H9 (cell line): ENCODE measurements at regions not wholly inside any gene's neighbourhood (a gene's known extent, or its start where the extent isn't known, plus 50 kb on each side); places are given as distances from the start of the nearest gene placed in this dataset.

Experiments used
- DNase-seq: peaks from one replicate; pipeline ENCODE4 v3.0.0-alpha.2; 2017
- H2AFZ ChIP-seq: one replicate; pipeline ENCODE4 v1.6.1; 2013; ENCODE audit warnings: mild to moderate bottlenecking, low read length, control low read depth, moderate library complexity
- H2AK5ac ChIP-seq: 2 replicates; pipeline ENCODE4 v1.6.1; 2013; ENCODE audit warnings: low read length, control low read depth, mixed read lengths; ENCODE audit not compliant: insufficient read length
- H2BK120ac ChIP-seq: one replicate; pipeline ENCODE4 v1.6.1; 2013; ENCODE audit warnings: low read depth, mild to moderate bottlenecking, low read length, control low read depth, inconsistent platforms; ENCODE audit not compliant: poor library complexity, severe bottlenecking
- H2BK12ac ChIP-seq: 2 replicates; pipeline ENCODE4 v1.6.1; 2013; ENCODE audit warnings: low read length, control low read depth, mixed read lengths, low read depth; ENCODE audit not compliant: insufficient read length
- H2BK15ac ChIP-seq: 2 replicates; pipeline ENCODE4 v1.6.1; 2013; ENCODE audit warnings: low read depth, low read length, control low read depth
- H2BK20ac ChIP-seq: one replicate; pipeline ENCODE4 v1.6.1; 2013; ENCODE audit warnings: low read depth, mild to moderate bottlenecking, low read length, control low read depth, inconsistent platforms; ENCODE audit not compliant: poor library complexity, severe bottlenecking
- H2BK5ac ChIP-seq: 2 replicates; pipeline ENCODE4 v1.6.1; 2013; ENCODE audit warnings: low read length, control low read depth, mixed read lengths; ENCODE audit not compliant: insufficient read length
- H3K14ac ChIP-seq: 2 replicates; pipeline ENCODE4 v1.6.1; 2013; ENCODE audit warnings: low read length, control low read depth; ENCODE audit not compliant: insufficient read depth
- H3K18ac ChIP-seq: 2 replicates; pipeline ENCODE4 v1.6.1; 2013; ENCODE audit warnings: low read depth, mild to moderate bottlenecking, mixed read lengths, low read length, control low read depth; ENCODE audit not compliant: insufficient read length
- H3K23ac ChIP-seq: 2 replicates; pipeline ENCODE4 v1.6.1; 2013; ENCODE audit warnings: low read length, control low read depth, mixed read lengths, low read depth; ENCODE audit not compliant: insufficient read length
- H3K23me2 ChIP-seq: 2 replicates; pipeline ENCODE4 v1.6.1; 2013; ENCODE audit warnings: low read depth, mild to moderate bottlenecking, mixed read lengths, low read length, control low read depth; ENCODE audit not compliant: insufficient read length, poor library complexity, severe bottlenecking
- H3K27ac ChIP-seq: 2 replicates; pipeline ENCODE4 v1.5.1; 2013; ENCODE audit warnings: low read length, control low read depth, mixed read lengths, low read depth; ENCODE audit not compliant: insufficient read length
- H3K27me3 ChIP-seq: 2 replicates; pipeline ENCODE4 v1.6.1; 2013; ENCODE audit warnings: low read length, control low read depth, inconsistent platforms; ENCODE audit not compliant: insufficient read depth
- H3K4ac ChIP-seq: 2 replicates; pipeline ENCODE4 v1.6.1; 2013; ENCODE audit warnings: low read depth, mild to moderate bottlenecking, control low read depth, inconsistent platforms, low read length, moderate library complexity
- H3K4me1 ChIP-seq: 2 replicates; pipeline ENCODE4 v1.6.1; 2013; ENCODE audit warnings: low read length, control low read depth, inconsistent platforms; ENCODE audit not compliant: insufficient read depth
- H3K4me2 ChIP-seq: 2 replicates; pipeline ENCODE4 v1.6.1; 2013; ENCODE audit warnings: low read length, control low read depth, mixed read lengths; ENCODE audit not compliant: insufficient read length, insufficient read depth
- H3K56ac ChIP-seq: 2 replicates; pipeline ENCODE4 v1.6.1; 2013; ENCODE audit warnings: low read depth, mild to moderate bottlenecking, mixed read lengths, low read length, control low read depth; ENCODE audit not compliant: insufficient read length
- H3K79me1 ChIP-seq: 2 replicates; pipeline ENCODE4 v1.6.1; 2013; ENCODE audit warnings: low read depth, mild to moderate bottlenecking, moderate library complexity, low read length, control low read depth, inconsistent platforms; ENCODE audit not compliant: insufficient read depth, poor library complexity, severe bottlenecking
- H3K79me2 ChIP-seq: 2 replicates; pipeline ENCODE4 v1.6.1; 2013; ENCODE audit warnings: low read length, control low read depth, inconsistent platforms; ENCODE audit not compliant: insufficient read depth
- H3K9ac ChIP-seq: 2 replicates; pipeline ENCODE4 v1.6.1; 2013; ENCODE audit warnings: low read length, control low read depth, mixed read lengths; ENCODE audit not compliant: insufficient read length; ENCODE audit errors: extremely low read depth
- H3K9me3 ChIP-seq: one replicate; pipeline ENCODE4 v1.6.1; 2013; ENCODE audit warnings: low read depth, low read length, inconsistent platforms; ENCODE audit not compliant: control insufficient read depth
- H3T11ph ChIP-seq: one replicate; pipeline ENCODE4 v1.6.1; 2013; ENCODE audit warnings: mild to moderate bottlenecking, low read length, control low read depth, inconsistent platforms
- H4K20me1 ChIP-seq: one replicate; pipeline ENCODE4 v1.6.1; 2013; ENCODE audit not compliant: control insufficient read depth, insufficient read length, insufficient read depth
- H4K5ac ChIP-seq: 2 replicates; pipeline ENCODE4 v1.6.1; 2013; ENCODE audit warnings: low read depth, mild to moderate bottlenecking, mixed read lengths, low read length, control low read depth; ENCODE audit not compliant: insufficient read length
- H4K8ac ChIP-seq: replicated peaks from 2 replicates; pipeline ENCODE4 v1.6.1; 2013; ENCODE audit warnings: low read length, control low read depth, mixed read lengths, low read depth; ENCODE audit not compliant: insufficient read length
- H4K91ac ChIP-seq: 2 replicates; pipeline ENCODE4 v1.6.1; 2013; ENCODE audit warnings: low read depth, mild to moderate bottlenecking, moderate library complexity, mixed read lengths, low read length, control low read depth; ENCODE audit not compliant: insufficient read length
- H3K27ac Mint-ChIP-seq, 3 experiments: 2 replicates in 2 of 3; 3 replicates in 1 of 3; pipeline ENCODE4 v1.8.0; 2020 to 2021; ENCODE audit warnings: mixed read lengths in 3 of 3, mild to moderate bottlenecking in 1 of 3, moderate library complexity in 1 of 3
- H3K27me3 Mint-ChIP-seq: 2 replicates; pipeline ENCODE4 v1.8.0; 2021; ENCODE audit warnings: low read depth, mild to moderate bottlenecking, moderate library complexity, mixed read lengths
- H3K36me3 Mint-ChIP-seq, 3 experiments: 2 replicates in 2 of 3; 3 replicates in 1 of 3; pipeline ENCODE4 v1.8.0; 2020 to 2021; ENCODE audit warnings: low read depth in 3 of 3, mixed read lengths in 3 of 3; ENCODE audit not compliant: insufficient read depth in 1 of 3
- H3K4me1 Mint-ChIP-seq, 2 experiments: 2 replicates each; pipeline ENCODE4 v1.8.0; 2020; ENCODE audit warnings: mixed read lengths in 2 of 2
- H3K4me3 Mint-ChIP-seq, 2 experiments: 2 replicates in 1 of 2; 3 replicates in 1 of 2; pipeline ENCODE4 v1.8.0; 2020 to 2021; ENCODE audit warnings: mild to moderate bottlenecking in 2 of 2, mixed read lengths in 2 of 2, moderate library complexity in 1 of 2
- H3K9me3 Mint-ChIP-seq, 2 experiments: 2 replicates in 1 of 2; 3 replicates in 1 of 2; pipeline ENCODE4 v1.8.0; 2020; ENCODE audit warnings: mild to moderate bottlenecking in 2 of 2, mixed read lengths in 2 of 2, moderate library complexity in 1 of 2
- CTCF ChIP-seq: fragments of 200-600 bp; sonication (generic); conservative IDR thresholded peaks from 3 replicates; pipeline ENCODE4 v1.8.0; 2021; ENCODE audit warnings: antibody characterized with exemption, mild to moderate bottlenecking
- WGBS: extraction: QIAGEN DNeasy Blood & Tissue Kit; methylation state at CpG from one replicate; pipeline ENCODE4 v1.1.7; 2013; ENCODE audit warnings: missing lambda C conversion rate, low lambda C conversion rate, mixed read lengths; ENCODE audit not compliant: insufficient read length; ENCODE audit errors: extremely low coverage; 5-methylcytosine and 5-hydroxymethylcytosine counted together

- Histone ChIP-seq H3K14ac (no peak overlapping the region), H4K5ac (no peak overlapping the region), H3K4me1 (0 out of 2 replicates have a peak, but pooled peaks cover 2% of the 10 kb centered on the region), H3K9ac (no peak overlapping the region), H4K8ac (no peak overlapping the region), H3T11ph (no peak overlapping the region), H3K27me3 (no peaks in the 10 kb centered on the region), H2BK120ac (no peak overlapping the region), H2AFZ (no peak overlapping the region), H2BK5ac (no peak overlapping the region), H3K79me2 (no peaks in the 10 kb centered on the region), H3K56ac (no peak overlapping the region), H3K23ac (no peak overlapping the region), H2BK15ac (no peak overlapping the region), H3K23me2 (no peaks in the 10 kb centered on the region), H3K18ac (no peak overlapping the region), H3K27ac (no peak overlapping the region), H2AK5ac (no peak overlapping the region), H3K4me2 (no peak overlapping the region), H3K4ac (no peak overlapping the region), H3K79me1 (no peaks in the 10 kb centered on the region), H4K20me1 (no peaks in the 10 kb centered on the region), H2BK20ac (no peak overlapping the region), H4K91ac (no peak overlapping the region), H3K9me3 (no peaks in the 10 kb centered on the region), H2BK12ac (no peak overlapping the region)
- Mint-ChIP-seq H3K4me1 (peaks cover 11 to 14% of the 10 kb centered on the region in 2 experiments), H3K4me3 (no peak overlapping the region), H3K36me3 (peaks cover 0 to 5% (median 0%) of the 10 kb centered on the region in 3 experiments; a peak in 2 of 7 replicates), H3K9me3 (no peaks in the 10 kb centered on the region; a peak in 1 of 5 replicates), H3K27me3 (no peaks in the 10 kb centered on the region; the same call in 1 of the 2 replicates), H3K27ac (no peak overlapping the region)
- DNase-seq = no peak
- no peak for TF ChIP-seq CTCF
- no CpG with 5 or more reads among the region's 4 CpGs for WGBS
These were observed 132.8 kb downstream of the PFDN4 start for GRCh38 chr20:54340667-54341081.
